ENCODE measurements at regions not wholly inside any gene's neighbourhood (a gene's known extent, or its start where the extent isn't known, plus 50 kb on each side); places are given as distances from the start of the nearest gene placed in this dataset.

- no peaks in the 10 kb centered on the region for H3K9me2 ChIP-seq (replicated peaks; ENCODE audit: insufficient read depth, low read length)
- TF ChIP-seq EZH2phosphoT487 (conservative IDR thresholded peaks at IDR 0.05; ENCODE audit: low read length), result no peak
- TF ChIP-seq CTCF (IDR thresholded peaks at IDR 0.05; ENCODE audit: insufficient read depth, low read length, poor library complexity, severe bottlenecking), result no peak
These were observed 270.5 kb downstream of the BRINP2 start for GRCh38 chr1:177441281-177441680.

GRCh38 chr1:177440821-177441220 is 270.1 kb downstream of the BRINP2 start:
- TF ChIP-seq CTCF (IDR thresholded peaks at IDR 0.05; ENCODE audit: insufficient read depth, low read length, poor library complexity, severe bottlenecking) (no peak), EZH2phosphoT487 (conservative IDR thresholded peaks at IDR 0.05; ENCODE audit: low read length) (no peak)
- H3K36me3 ChIP-seq (ENCODE audit: low read length), result no peaks in the 10 kb centered on the region

More at GRCh38 chr1:177441281-177441680, 270.5 kb downstream of the BRINP2 start:
- Histone ChIP-seq H3K4me2 (ENCODE audit: low read depth, low read length, poor library complexity, severe bottlenecking) (no peak overlapping the region), H3K9me3 (ENCODE audit: insufficient read depth, low read length) (no peaks in the 10 kb centered on the region), H3K27me3 (ENCODE audit: low read length) (no peaks in the 10 kb centered on the region), H2AFZ (ENCODE audit: low read depth, low read length, severe bottlenecking) (no peak overlapping the region), H4K20me1 (ENCODE audit: low read depth, low read length) (no peaks in the 10 kb centered on the region), H3K4me3 (ENCODE audit: insufficient read depth, low read length, poor library complexity, severe bottlenecking) (no peak overlapping the region), H3K36me3 (ENCODE audit: low read length) (no peaks in the 10 kb centered on the region), H3K27ac (ENCODE audit: low read depth, low read length) (no peak overlapping the region), H3K9ac (ENCODE audit: low read length) (no peak overlapping the region), H3K79me2 (ENCODE audit: insufficient read depth, low read length) (no peaks in the 10 kb centered on the region), H3F3A (ENCODE audit: insufficient read depth) (no peaks in the 10 kb centered on the region)

GRCh38 chr1:177439301-177439700 is 268.5 kb downstream of the BRINP2 start:
- H3K9ac ChIP-seq (ENCODE audit: low read length), result no peak overlapping the region
- no peaks in the 10 kb centered on the region for H3F3A ChIP-seq (ENCODE audit: insufficient read depth)
- no peaks in the 10 kb centered on the region for H3K36me3 ChIP-seq (ENCODE audit: low read length)
- H3K4me2 ChIP-seq (ENCODE audit: low read depth, low read length, poor library complexity, severe bottlenecking), result no peak overlapping the region
- TF ChIP-seq CTCF (IDR thresholded peaks at IDR 0.05; ENCODE audit: insufficient read depth, low read length, poor library complexity, severe bottlenecking) (no peak), EZH2phosphoT487 (conservative IDR thresholded peaks at IDR 0.05; ENCODE audit: low read length) (no peak)
- H3K27me3 ChIP-seq (ENCODE audit: low read length), result no peaks in the 10 kb centered on the region
- no peak overlapping the region for H3K27ac ChIP-seq (ENCODE audit: low read depth, low read length)
- no peaks in the 10 kb centered on the region for H3K79me2 ChIP-seq (ENCODE audit: insufficient read depth, low read length)
- no peaks in the 10 kb centered on the region for H3K9me2 ChIP-seq (replicated peaks; ENCODE audit: insufficient read depth, low read length)
- H3K9me3 ChIP-seq (ENCODE audit: insufficient read depth, low read length), result no peaks in the 10 kb centered on the region
- no peak overlapping the region for H2AFZ ChIP-seq (ENCODE audit: low read depth, low read length, severe bottlenecking)
- H3K4me3 ChIP-seq (ENCODE audit: insufficient read depth, low read length, poor library complexity, severe bottlenecking), result no peak overlapping the region
- H4K20me1 ChIP-seq (ENCODE audit: low read depth, low read length), result no peaks in the 10 kb centered on the region

More at GRCh38 chr1:177440821-177441220, 270.1 kb downstream of the BRINP2 start:
- Histone ChIP-seq H3K79me2 (ENCODE audit: insufficient read depth, low read length) (no peaks in the 10 kb centered on the region), H3K4me2 (ENCODE audit: low read depth, low read length, poor library complexity, severe bottlenecking) (no peak overlapping the region), H3K27ac (ENCODE audit: low read depth, low read length) (no peak overlapping the region), H3K9me2 (replicated peaks; ENCODE audit: insufficient read depth, low read length) (no peaks in the 10 kb centered on the region), H3K9me3 (ENCODE audit: insufficient read depth, low read length) (no peaks in the 10 kb centered on the region), H4K20me1 (ENCODE audit: low read depth, low read length) (no peaks in the 10 kb centered on the region), H2AFZ (ENCODE audit: low read depth, low read length, severe bottlenecking) (no peak overlapping the region), H3K4me3 (ENCODE audit: insufficient read depth, low read length, poor library complexity, severe bottlenecking) (no peak overlapping the region), H3K27me3 (ENCODE audit: low read length) (no peaks in the 10 kb centered on the region), H3K9ac (ENCODE audit: low read length) (no peak overlapping the region), H3F3A (ENCODE audit: insufficient read depth) (no peaks in the 10 kb centered on the region)

Data from SU-DHL-6 (cell line).